ENCODE measurements at regions not wholly inside any gene's neighbourhood (a gene's known extent, or its start where the extent isn't known, plus 50 kb on each side); places are given as distances from the start of the nearest gene placed in this dataset.
A peak's percentile ranks its signal among the peaks of the same experiment; 100 is the strongest.

DNA sequence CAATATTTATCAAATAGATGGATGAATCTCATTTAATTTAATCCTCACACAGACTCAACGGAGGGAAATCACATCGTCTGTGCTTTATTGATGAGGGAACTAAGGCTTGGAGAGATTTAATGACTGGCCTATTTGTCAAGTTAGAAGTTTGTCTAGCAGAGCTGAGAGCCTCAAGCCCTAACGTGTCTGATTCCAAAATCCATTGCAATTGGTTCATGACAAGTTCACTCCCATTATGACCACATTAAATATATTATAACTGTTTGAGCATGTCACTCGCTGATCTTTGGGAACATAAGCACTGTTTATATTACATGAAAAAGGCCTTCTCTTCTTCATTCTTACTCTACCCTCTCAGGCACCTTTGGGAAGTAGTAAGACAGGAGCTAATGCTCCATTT lies 89.4 kb upstream of the SIRPA start:
- TF ChIP-seq Cebpa-rat (IDR thresholded peaks at IDR 0.05) = no peak
- no peaks in the 10 kb centered on the region for H3K36me3 ChIP-seq
- no peaks in the 10 kb centered on the region for H3K9me3 ChIP-seq (replicated peaks in 1 of 11)
- no peaks in the 10 kb centered on the region for H4K20me1 ChIP-seq
- H3K4me2 ChIP-seq = no peak overlapping the region
- H3K27ac ChIP-seq = no peak overlapping the region
- H3K4me1 ChIP-seq = peaks cover 33 to 81% (median 59%) of the 10 kb centered on the region in 10 experiments
- H3K4me3 ChIP-seq = no peak overlapping the region
- no peak overlapping the region for H3K9ac ChIP-seq
- peaks cover 0 to 7% (median 0%) of the 10 kb centered on the region in 11 experiments; a peak in 3 of 22 replicates for H3K27me3 ChIP-seq

DNA sequence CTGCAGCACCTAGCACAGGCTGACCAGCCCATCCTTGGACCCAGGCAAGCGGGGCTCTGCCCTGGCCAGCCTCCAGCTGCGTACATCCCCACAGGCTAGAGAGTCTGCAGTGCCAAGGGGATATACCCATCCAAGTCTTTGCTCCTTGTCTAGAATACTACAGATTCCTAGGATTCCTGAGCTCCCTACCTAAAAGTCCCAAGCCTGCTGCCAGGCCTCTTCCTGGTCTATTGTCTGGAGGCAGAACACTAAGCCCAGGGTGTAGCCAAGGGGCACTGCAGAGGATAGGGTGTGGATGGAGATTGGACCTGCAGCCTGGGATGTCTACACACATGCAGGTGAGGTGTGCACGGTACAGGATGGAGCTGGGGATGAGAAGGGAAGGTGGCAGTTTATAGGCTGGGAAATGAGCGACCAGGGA lies 90.0 kb upstream of the SIRPA start:
- Histone ChIP-seq H3K27me3 (peaks cover 0 to 7% (median 0%) of the 10 kb centered on the region in 11 experiments; a peak in 3 of 22 replicates), H3K36me3 (no peaks in the 10 kb centered on the region), H3K4me2 (peak overlapping the region in 8 of 11 experiments; percentile 80 to 99 (median 95); a peak in 12 of 22 replicates), H3K4me3 (no peak overlapping the region), H3K9me3 (replicated peaks in 1 of 11) (no peaks in the 10 kb centered on the region), H3K4me1 (peaks cover 27 to 81% (median 56%) of the 10 kb centered on the region in 10 experiments), H3K27ac (no peak overlapping the region), H4K20me1 (no peaks in the 10 kb centered on the region), H3K9ac (no peak overlapping the region)
- TF ChIP-seq Cebpa-rat (IDR thresholded peaks at IDR 0.05) = no peak

DNA sequence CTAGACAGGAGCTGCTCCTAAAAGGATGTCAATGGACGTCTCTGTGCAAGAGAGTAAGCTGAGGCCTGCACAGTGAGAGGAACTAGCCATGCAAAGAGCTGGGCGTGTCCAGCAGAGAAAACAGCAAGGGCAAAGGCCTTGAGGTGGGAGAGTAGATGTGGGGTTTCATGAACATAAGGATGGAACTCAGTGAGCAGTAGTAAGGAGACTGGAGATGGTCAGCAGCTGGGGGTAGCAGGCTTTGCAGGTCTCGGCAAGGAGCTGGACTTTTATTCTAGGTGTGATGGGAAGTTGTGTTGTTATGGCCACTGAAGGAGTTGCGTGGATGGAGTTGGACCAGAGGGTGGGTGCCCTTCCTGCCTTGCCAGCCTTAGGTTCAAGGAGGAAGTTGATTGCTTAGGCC lies 90.7 kb upstream of the SIRPA start:
- TF ChIP-seq Cebpa-rat (IDR thresholded peaks at IDR 0.05) = no peak
- no peaks in the 10 kb centered on the region for H4K20me1 ChIP-seq
- peak overlapping the region; percentile 80 to 99 (median 95) for H3K4me2 ChIP-seq
- H3K36me3 ChIP-seq = no peaks in the 10 kb centered on the region
- H3K4me3 ChIP-seq = 0 out of 20 replicates have a peak overlapping the region, but pooled peaks of 3 of the 10 experiments have one; percentile 61 to 75 (median 73)
- H3K4me1 ChIP-seq = peaks cover 25 to 76% (median 50%) of the 10 kb centered on the region in 10 experiments
- H3K9ac ChIP-seq = 0 out of 22 replicates have a peak overlapping the region, but pooled peaks of 1 of the 11 experiments have one; percentile 92
- H3K27ac ChIP-seq = peak overlapping the region in 3 of 11 experiments; percentile 95 to 98 (median 95); a peak in 1 of 22 replicates
- no peaks in the 10 kb centered on the region for H3K9me3 ChIP-seq (replicated peaks in 1 of 11)
- peaks cover 0 to 7% (median 0%) of the 10 kb centered on the region in 11 experiments; a peak in 3 of 22 replicates for H3K27me3 ChIP-seq

DNA sequence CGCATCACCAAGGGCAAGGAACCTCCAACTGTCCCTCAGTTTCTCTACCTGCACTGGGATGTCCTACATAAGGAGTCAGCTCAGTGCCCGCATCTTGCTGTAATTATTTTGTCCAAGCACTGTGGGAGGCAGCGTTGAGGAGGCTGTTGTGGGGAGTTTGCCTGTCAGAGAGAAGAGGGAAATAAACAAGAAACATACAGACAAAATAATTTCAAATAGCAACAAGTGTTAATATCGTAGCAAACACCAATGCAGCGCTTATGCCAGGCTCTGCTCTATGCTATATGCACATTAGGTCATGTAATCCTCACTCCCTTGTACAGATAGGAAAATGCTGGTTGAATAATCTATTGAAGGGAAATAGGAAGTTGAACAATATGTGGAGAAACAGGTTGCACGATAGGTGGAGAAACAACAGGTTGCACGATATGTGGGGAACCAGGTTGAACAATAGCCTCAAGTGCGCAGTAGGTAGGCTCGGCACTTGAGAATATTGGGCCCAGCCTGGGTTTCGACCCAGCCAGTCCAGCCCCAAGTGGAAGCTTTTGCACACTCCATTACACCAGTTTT lies 91.2 kb upstream of the SIRPA start:
- H3K36me3 ChIP-seq = no peaks in the 10 kb centered on the region
- no peaks in the 10 kb centered on the region for H4K20me1 ChIP-seq
- H3K27ac ChIP-seq = peak overlapping the region; percentile 73 to 98 (median 95)
- H3K9ac ChIP-seq = peak overlapping the region; percentile 85 to 96 (median 92)
- TF ChIP-seq Cebpa-rat (IDR thresholded peaks at IDR 0.05) = no peak
- peak overlapping the region; percentile 61 to 76 (median 74) for H3K4me3 ChIP-seq
- H3K27me3 ChIP-seq = peaks cover 0 to 7% (median 0%) of the 10 kb centered on the region in 11 experiments; a peak in 3 of 22 replicates
- no peaks in the 10 kb centered on the region for H3K9me3 ChIP-seq (replicated peaks in 1 of 11)
- peak overlapping the region; percentile 80 to 99 (median 95) for H3K4me2 ChIP-seq
- peaks cover 25 to 71% (median 45%) of the 10 kb centered on the region in 10 experiments for H3K4me1 ChIP-seq

DNA sequence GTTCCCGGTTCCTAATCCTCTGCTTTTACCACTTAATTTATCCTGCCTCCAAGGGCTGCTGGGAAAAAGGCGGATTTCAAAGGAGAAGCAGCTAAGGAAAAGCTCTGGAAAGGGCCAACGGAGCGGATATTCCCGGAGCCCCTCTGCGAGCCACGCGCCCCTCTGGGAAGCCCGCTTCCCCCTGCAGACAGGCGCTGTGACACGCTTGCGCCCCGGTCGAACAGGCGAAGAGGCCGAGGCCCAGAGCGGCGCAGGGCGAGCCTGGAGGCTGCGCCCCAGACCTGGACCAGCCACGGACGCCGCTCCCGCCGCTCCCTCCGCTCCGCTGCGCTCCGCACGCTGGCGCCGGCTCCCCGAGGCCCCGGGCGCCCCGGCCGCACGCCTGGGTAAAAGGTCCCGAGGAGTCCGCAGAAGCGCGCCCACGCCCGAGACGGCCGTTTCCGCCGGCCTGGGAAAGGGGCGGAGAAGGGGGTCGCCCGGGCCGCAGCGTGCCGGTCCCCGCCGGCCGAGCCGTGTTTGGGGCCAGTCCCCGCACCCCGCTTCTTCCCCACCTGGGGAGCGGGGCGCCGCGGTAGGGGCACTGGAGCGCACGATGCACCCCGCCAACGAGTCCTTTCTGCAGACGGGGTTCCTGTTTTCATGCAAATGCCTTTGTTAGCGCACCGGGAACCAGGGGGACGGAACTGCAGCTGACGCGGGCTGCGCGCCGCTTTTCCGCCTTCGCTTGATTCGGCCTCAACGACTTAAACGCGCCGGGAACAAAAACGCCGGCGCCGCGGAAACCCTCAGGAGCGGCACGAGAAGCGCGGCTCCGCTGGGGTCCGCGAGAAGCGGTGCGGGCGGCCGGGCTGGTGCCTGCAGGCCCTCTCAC lies 91.9 kb upstream of the SIRPA start:
- TF ChIP-seq Cebpa-rat (IDR thresholded peaks at IDR 0.05) = no peak
- peak overlapping the region; percentile 80 to 99 (median 95) for H3K4me2 ChIP-seq

DNA sequence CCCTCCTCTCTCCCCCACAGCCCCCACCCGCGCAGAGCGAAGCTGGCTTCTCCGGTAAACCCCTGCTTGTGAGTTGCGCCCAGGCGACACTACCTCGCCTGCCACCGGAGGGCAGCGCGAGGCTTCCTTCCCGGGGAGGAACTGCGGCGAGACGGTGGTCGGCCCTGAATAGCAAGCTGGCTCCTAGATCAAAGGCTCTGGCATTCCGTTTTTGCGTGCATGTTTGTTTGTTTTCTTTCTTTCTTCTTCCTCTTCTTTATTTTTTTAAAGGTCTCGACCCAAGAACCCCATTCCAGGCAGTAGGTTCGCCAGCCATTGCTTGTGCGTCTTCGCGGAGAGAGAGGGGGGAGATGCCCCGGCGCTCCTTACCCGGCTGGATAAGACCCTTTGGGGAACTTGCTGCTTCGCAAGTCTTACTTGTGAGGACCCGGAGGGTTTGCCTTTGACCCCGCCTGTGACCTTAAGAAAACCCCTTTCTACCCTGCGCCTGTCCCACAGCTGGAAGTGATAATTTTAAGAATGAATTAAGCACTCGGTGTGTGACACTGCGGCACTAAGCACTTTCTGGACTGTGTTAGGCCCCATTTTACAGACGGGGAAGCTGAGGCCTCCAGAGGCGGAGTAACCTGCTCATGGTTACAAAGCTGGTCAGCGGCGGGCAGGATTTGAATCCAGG lies 92.7 kb upstream of the SIRPA start:
- Histone ChIP-seq H3K36me3 (no peaks in the 10 kb centered on the region), H3K27me3 (peaks cover 0 to 7% (median 0%) of the 10 kb centered on the region in 11 experiments; a peak in 3 of 22 replicates), H3K9ac (peak overlapping the region; percentile 85 to 96 (median 92)), H3K4me2 (peak overlapping the region; percentile 80 to 99 (median 95)), H4K20me1 (no peaks in the 10 kb centered on the region), H3K4me3 (peak overlapping the region; percentile 61 to 76 (median 74)), H3K4me1 (peaks cover 25 to 56% (median 40%) of the 10 kb centered on the region in 10 experiments), H3K27ac (peak overlapping the region; percentile 73 to 98 (median 95)), H3K9me3 (replicated peaks in 1 of 11) (no peaks in the 10 kb centered on the region)
- TF ChIP-seq Cebpa-rat (IDR thresholded peaks at IDR 0.05) = no peak

More for the DNA sequence above, 91.9 kb upstream of the SIRPA start:
- peaks cover 0 to 7% (median 0%) of the 10 kb centered on the region in 11 experiments; a peak in 3 of 22 replicates for H3K27me3 ChIP-seq
- H3K9ac ChIP-seq = peak overlapping the region; percentile 85 to 96 (median 92)
- H3K9me3 ChIP-seq (replicated peaks in 1 of 11) = no peaks in the 10 kb centered on the region
- H3K4me3 ChIP-seq = peak overlapping the region; percentile 61 to 76 (median 74)
- H3K4me1 ChIP-seq = peaks cover 25 to 64% (median 41%) of the 10 kb centered on the region in 10 experiments
- no peaks in the 10 kb centered on the region for H4K20me1 ChIP-seq
- H3K36me3 ChIP-seq = no peaks in the 10 kb centered on the region
- peak overlapping the region; percentile 73 to 98 (median 95) for H3K27ac ChIP-seq

DNA sequence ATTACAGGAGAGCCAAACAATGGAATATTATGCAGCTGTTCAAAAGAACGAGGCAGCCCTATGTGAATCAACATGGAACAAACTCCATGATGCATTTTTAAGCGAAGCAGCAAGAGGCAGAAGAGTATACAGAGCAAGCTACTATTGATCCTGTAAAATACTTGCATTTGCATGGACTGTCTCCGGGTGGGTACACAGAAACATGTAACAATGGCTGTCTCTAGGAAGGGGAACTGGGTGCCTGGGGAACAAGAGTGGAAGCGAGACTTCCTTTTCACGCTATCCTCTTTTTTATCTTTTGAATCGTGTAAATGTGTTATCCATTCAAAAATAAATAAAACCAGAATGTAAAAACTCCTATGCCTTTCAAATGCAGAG lies 93.3 kb upstream of the SIRPA start:
- H3K9ac ChIP-seq = peak overlapping the region; percentile 19 to 96 (median 90); a peak in 20 of 22 replicates

DNA sequence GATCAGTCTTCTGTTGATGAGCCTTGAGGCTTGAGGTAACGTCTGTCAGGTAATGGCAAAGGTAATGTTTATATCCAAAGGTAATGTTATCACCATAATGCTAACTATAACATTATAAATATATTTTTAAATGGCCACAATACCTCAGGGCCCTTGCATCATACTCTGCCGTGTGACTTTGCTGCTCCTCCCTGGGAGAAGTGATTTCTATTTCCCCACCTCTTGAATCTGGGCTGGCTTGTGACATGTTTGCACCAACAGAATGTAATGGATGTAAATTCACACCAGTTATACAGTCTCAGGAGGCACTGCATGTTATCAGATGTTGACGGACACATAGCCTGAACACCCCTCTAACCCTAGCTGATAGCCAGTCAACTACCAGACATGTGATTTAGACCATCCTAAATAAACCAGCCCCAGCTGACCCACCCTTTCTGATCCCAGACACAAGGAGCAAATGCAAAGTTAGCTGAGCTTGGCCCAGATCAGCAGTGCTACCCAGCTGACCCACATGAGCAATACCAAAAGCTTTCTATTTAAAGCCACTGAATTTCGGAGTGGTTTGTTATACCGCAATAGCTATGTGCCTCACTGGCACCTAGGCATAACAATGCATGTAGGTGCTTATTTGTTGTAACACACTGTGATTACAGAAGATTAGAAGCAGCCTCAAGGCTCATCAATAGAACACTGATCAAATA lies 93.8 kb upstream of the SIRPA start:
- no peak for TF ChIP-seq Cebpa-rat (IDR thresholded peaks at IDR 0.05)
- H3K36me3 ChIP-seq = no peaks in the 10 kb centered on the region
- peak overlapping the region in 4 of 11 experiments; percentile 88 to 96 (median 92); a peak in 4 of 22 replicates for H3K9ac ChIP-seq
- H3K4me3 ChIP-seq = peak overlapping the region in 4 of 10 experiments; percentile 61 to 75 (median 66); a peak in 4 of 20 replicates
- H3K9me3 ChIP-seq (replicated peaks in 1 of 11) = no peaks in the 10 kb centered on the region
- peak overlapping the region in 3 of 11 experiments; percentile 95 to 98 (median 98); a peak in 3 of 22 replicates for H3K27ac ChIP-seq
- peaks cover 0 to 7% (median 0%) of the 10 kb centered on the region in 11 experiments; a peak in 3 of 22 replicates for H3K27me3 ChIP-seq
- peaks cover 25 to 47% (median 40%) of the 10 kb centered on the region in 10 experiments for H3K4me1 ChIP-seq
- peak overlapping the region; percentile 80 to 99 (median 95) for H3K4me2 ChIP-seq
- no peaks in the 10 kb centered on the region for H4K20me1 ChIP-seq

More for the DNA sequence above, 93.3 kb upstream of the SIRPA start:
- peaks cover 0 to 7% (median 0%) of the 10 kb centered on the region in 11 experiments; a peak in 3 of 22 replicates for H3K27me3 ChIP-seq
- H3K4me1 ChIP-seq = peaks cover 25 to 51% (median 40%) of the 10 kb centered on the region in 10 experiments
- peak overlapping the region in 9 of 11 experiments; percentile 81 to 98 (median 95); a peak in 14 of 22 replicates for H3K27ac ChIP-seq
- peak overlapping the region in 8 of 10 experiments; percentile 61 to 76 (median 71); a peak in 14 of 20 replicates for H3K4me3 ChIP-seq
- H4K20me1 ChIP-seq = no peaks in the 10 kb centered on the region
- no peak for TF ChIP-seq Cebpa-rat (IDR thresholded peaks at IDR 0.05)
- H3K9me3 ChIP-seq (replicated peaks in 1 of 11) = no peaks in the 10 kb centered on the region
- H3K36me3 ChIP-seq = no peaks in the 10 kb centered on the region
- peak overlapping the region; percentile 80 to 99 (median 95) for H3K4me2 ChIP-seq
